ENCODE measurements at regions not wholly inside any gene's neighbourhood (a gene's known extent, or its start where the extent isn't known, plus 50 kb on each side); places are given as distances from the start of the nearest gene placed in this dataset.

GRCh38 chr9:11676821-11677220 lies 1016.4 kb upstream of the TYRP1 start:
- Histone ChIP-seq H3K4me3 (ENCODE audit: control extremely low read depth in 1 of 5, extremely low read depth in 1 of 5, insufficient read depth in 1 of 5, low read depth in 2 of 5, low read length in 4 of 5) (no peak overlapping the region), H2AFZ (ENCODE audit: insufficient read depth, low read depth, low read length, poor library complexity, severe bottlenecking) (no peak overlapping the region), H3K79me2 (ENCODE audit: control insufficient read depth, insufficient read depth, low read length) (no peaks in the 10 kb centered on the region), H3K4me2 (replicated peaks; ENCODE audit: low read depth, low read length, poor library complexity, severe bottlenecking) (no peak overlapping the region), H3K4me1 (ENCODE audit: control insufficient read depth in 2 of 2, insufficient read depth in 2 of 2, low read length in 2 of 2) (no peaks in the 10 kb centered on the region), H3K9me3 (ENCODE audit: control extremely low read depth in 1 of 3, control insufficient read depth in 2 of 3, insufficient read depth in 1 of 3, low read length in 2 of 3) (no peaks in the 10 kb centered on the region), H4K20me1 (ENCODE audit: control insufficient read depth, insufficient read depth, low read length, poor library complexity, severe bottlenecking) (no peaks in the 10 kb centered on the region), H3K27ac (ENCODE audit: low read length in 2 of 2) (no peak overlapping the region), H3K36me3 (replicated peaks in 1 of 2; ENCODE audit: control extremely low read depth in 1 of 2, control insufficient read depth in 1 of 2, extremely low read depth in 1 of 2, insufficient read depth in 2 of 2, low read length in 1 of 2) (no peaks in the 10 kb centered on the region), H3K9ac (ENCODE audit: low read length) (no peak overlapping the region), H3K27me3 (replicated peaks in 1 of 4; ENCODE audit: control extremely low read depth in 1 of 4, control insufficient read depth in 3 of 4, insufficient read depth in 4 of 4, low read length in 3 of 4) (no peaks in the 10 kb centered on the region)
- TF ChIP-seq EZH2 (IDR thresholded peaks at IDR 0.05; ENCODE audit: borderline replicate concordance, insufficient read depth, low read depth, low read length, poor library complexity, severe bottlenecking) (no peak), CTCF (IDR thresholded peaks at IDR 0.05) (no peak)
- no CpG with 5 or more reads among the region's 2 CpGs for WGBS (ENCODE audit: insufficient coverage)
- Mint-ChIP-seq H3K4me1 (no peaks in the 10 kb centered on the region), H3K9me3 (ENCODE audit: insufficient read depth) (peaks cover 7% of the 10 kb centered on the region), H3K4me3 (no peak overlapping the region), H3K27me3 (no peaks in the 10 kb centered on the region), H3K27ac (no peak overlapping the region)
- DNase-seq (no peak), ATAC-seq (ENCODE audit: low read depth) (no peak)
- POLR2A ChIA-PET: no interaction called here
- intact Hi-C loops (cut with micrococcal nuclease): no loop called here
- CTCF ChIA-PET: no interaction called here

GRCh38 chr9:11686733-11687132 lies 1006.5 kb upstream of the TYRP1 start:
- Histone ChIP-seq H3K4me3 (ENCODE audit: control extremely low read depth in 1 of 5, extremely low read depth in 1 of 5, insufficient read depth in 1 of 5, low read depth in 2 of 5, low read length in 4 of 5) (no peak overlapping the region), H3K9ac (ENCODE audit: low read length) (no peak overlapping the region), H3K36me3 (replicated peaks in 1 of 2; ENCODE audit: control extremely low read depth in 1 of 2, control insufficient read depth in 1 of 2, extremely low read depth in 1 of 2, insufficient read depth in 2 of 2, low read length in 1 of 2) (no peaks in the 10 kb centered on the region), H4K20me1 (ENCODE audit: control insufficient read depth, insufficient read depth, low read length, poor library complexity, severe bottlenecking) (no peaks in the 10 kb centered on the region), H3K27me3 (replicated peaks in 1 of 4; ENCODE audit: control extremely low read depth in 1 of 4, control insufficient read depth in 3 of 4, insufficient read depth in 4 of 4, low read length in 3 of 4) (no peaks in the 10 kb centered on the region), H2AFZ (ENCODE audit: insufficient read depth, low read depth, low read length, poor library complexity, severe bottlenecking) (no peak overlapping the region), H3K4me1 (ENCODE audit: control insufficient read depth in 2 of 2, insufficient read depth in 2 of 2, low read length in 2 of 2) (no peaks in the 10 kb centered on the region), H3K9me3 (ENCODE audit: control extremely low read depth in 1 of 3, control insufficient read depth in 2 of 3, insufficient read depth in 1 of 3, low read length in 2 of 3) (peaks cover 0 to 9% (median 0%) of the 10 kb centered on the region in 3 donors), H3K4me2 (replicated peaks; ENCODE audit: low read depth, low read length, poor library complexity, severe bottlenecking) (no peak overlapping the region), H3K27ac (ENCODE audit: low read length in 2 of 2) (no peak overlapping the region), H3K79me2 (ENCODE audit: control insufficient read depth, insufficient read depth, low read length) (no peaks in the 10 kb centered on the region)
- DNase-seq: no peak
- no peak for ATAC-seq (ENCODE audit: low read depth)
- ChIA-PET CTCF (no interaction called here), POLR2A (no interaction called here)
- Mint-ChIP-seq H3K9me3 (ENCODE audit: insufficient read depth) (peaks cover 3% of the 10 kb centered on the region), H3K27me3 (no peaks in the 10 kb centered on the region), H3K4me1 (no peaks in the 10 kb centered on the region), H3K27ac (no peak overlapping the region), H3K4me3 (no peak overlapping the region)
- no peak for TF ChIP-seq EZH2 (IDR thresholded peaks at IDR 0.05; ENCODE audit: borderline replicate concordance, insufficient read depth, low read depth, low read length, poor library complexity, severe bottlenecking)
- no peak for TF ChIP-seq CTCF (IDR thresholded peaks at IDR 0.05)
- intact Hi-C loops (cut with micrococcal nuclease): no loop called here

All from B cell (primary cell).